Cerebellar cortex (tissue), 1 donor: ENCODE measurements at regions not wholly inside any gene's neighbourhood (a gene's known extent, or its start where the extent isn't known, plus 50 kb on each side); places are given as distances from the start of the nearest gene placed in this dataset.
A peak's percentile ranks its signal among the peaks of the same experiment; 100 is the strongest.

Source experiments
- DNase-seq: peaks from one replicate; pipeline ENCODE4 v3.0.0-alpha.2; 2015; ENCODE audit warnings: low spot score

DNA sequence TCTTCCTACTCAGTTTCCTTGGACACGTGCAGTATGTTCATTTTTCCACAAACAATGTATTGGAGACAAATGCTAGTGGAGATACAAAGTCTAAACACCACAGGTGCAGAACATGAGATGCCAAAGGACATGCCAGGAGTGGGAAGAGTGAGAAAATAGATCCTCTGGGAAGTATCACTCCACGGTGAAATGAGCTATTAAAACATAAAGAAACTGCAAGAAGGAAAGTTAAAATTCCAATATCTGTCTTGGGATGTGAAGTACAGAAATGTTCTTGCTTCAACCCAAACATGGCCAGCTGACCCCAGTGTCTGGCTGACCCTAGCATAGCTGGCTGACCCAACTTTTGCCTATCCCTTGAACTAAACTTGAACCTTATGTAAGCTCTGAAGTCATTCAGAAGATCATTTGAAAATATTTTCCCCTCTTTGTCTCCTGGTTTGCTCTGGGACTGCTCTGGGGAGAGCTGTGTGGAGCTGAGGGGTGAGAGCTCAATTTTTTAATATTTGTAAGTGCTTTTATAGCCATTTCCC lies 59.5 kb downstream of the FZD1 start:
- no peak for DNase-seq

DNA sequence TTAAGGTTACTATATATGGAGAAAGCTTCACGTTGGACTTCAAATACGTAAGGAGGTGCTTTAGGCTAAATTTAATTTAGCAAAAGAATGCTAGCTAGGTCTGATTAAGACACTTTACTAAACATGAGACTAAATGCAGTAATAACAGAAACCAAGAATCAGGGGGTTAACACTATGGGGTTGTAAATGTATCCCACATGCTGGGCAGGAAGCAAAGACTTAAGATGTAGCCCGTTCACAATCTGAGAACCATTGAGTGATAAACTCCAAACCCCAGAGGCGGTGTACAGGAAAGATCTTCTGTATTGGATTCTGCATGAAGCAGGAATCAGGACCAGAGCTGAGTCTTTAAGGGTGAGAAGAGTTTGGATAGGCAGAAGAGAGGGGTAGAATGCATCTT lies 60.4 kb downstream of the FZD1 start:
- no peak for DNase-seq

DNA sequence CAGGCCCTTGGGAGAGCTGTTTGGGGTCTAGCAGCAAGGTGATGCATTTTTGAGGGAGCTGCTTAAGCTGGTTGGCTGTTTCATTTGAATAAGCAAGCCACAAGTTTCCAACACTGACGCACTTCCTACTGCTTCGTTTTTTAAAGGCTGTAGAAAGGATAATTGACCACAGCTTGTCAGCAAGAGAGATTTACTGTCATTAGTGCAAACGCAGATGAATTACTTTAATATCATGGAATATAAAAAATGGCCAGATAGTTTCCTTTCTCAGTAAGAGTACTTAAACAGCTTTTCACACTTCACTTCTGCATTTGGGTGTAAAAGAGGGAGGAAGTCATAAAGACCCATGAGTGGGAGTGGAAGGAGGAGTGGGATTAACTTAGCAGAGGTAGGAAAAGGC lies 61.5 kb downstream of the FZD1 start:
- no peak for DNase-seq

DNA sequence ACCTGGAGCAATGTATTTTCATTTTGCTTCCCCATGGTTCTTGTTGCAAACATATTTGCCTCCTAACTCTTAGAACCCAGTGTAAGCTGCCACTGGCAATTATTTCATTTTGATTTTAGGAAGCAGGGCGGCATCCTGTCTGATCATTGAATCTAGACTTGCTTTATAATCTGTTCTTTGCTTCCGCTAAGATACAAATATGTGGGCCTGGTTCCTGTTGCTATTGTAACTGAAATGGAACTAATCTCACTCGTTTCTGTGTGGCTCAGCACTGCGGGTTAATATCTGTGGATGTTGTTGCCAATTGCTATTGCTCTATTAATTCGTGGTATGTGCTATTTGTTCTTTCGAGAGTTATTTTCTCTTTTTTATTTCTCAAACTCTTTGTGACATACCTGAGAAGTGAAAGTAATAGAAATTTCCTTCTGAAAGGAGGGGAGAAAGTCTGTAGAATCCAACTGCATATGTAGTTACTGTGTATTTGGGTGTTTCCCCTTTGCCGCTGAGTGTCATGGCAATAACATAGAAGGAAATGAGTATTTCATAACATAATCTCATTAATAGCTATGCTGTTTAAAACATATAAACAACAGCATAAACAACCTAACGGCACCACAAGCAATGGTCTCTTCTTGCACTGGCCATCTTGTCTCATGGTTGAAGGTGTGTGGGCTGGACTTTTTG lies 62.4 kb downstream of the FZD1 start:
- no peak for DNase-seq

DNA sequence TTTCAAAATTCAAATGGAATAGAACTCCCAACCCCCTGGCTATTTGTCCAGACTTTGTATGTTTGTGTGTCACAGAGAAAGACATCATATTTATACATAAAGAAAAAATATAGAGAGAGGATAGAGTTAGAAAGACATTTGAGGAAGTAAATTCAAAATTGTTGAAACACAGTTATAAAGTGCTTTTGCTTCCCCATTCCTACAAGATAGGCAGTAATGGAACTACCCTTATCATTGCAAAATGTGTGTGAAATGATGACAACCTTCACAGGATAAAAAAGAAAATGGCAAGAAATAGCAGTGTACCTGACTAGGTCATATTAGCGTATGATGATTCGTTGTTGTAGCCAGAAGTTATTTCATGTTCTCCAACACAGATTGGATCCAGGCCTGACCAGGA lies 63.1 kb downstream of the FZD1 start:
- no peak for DNase-seq

DNA sequence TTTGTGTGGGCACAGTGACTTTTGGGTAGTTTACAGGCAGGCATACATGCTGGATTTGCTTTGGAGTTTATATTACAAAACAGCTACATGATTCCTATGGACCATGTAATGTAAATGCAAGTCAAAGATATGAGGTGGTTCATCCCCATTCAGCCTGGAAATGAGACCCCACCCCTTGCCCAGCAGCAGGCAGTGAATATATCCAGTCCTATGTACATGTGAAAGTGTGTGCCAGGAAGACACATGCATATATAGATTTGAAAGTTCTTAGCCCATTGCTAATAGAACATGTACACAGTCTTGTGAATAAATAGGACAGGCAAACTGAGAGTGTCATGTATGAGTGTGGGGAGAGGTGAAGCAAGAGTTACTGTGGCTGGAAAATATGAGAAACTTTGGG lies 65.3 kb downstream of the FZD1 start:
- no peak for DNase-seq

DNA sequence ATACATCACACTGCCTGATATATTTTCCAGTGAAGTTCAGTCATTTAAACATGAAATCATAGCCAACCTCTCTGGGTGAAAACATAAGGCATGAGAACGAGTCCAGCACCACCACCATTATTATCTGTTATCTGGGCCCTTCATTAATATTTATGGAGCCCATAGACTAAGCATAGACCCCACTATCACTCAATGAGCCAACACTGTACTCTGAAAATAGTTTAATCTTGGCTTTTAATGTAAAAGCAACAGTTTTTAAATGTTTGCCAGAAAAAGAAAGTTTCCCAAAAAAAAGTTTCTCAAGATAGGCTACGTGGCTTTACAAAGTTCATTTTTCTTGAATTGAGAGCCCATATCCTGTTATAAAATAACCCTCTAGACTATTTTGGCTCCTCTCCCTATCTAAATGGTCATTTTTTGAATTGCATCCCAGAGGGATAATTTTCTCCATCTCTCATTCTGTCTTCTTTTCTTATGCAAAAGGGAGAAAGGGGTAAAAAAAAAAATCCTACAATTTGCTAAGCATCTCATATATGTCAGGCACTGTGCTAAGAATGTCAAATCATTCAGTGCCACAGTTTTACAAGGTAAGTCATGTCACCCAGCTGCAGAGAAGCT lies 66.1 kb downstream of the FZD1 start:
- no peak for DNase-seq

DNA sequence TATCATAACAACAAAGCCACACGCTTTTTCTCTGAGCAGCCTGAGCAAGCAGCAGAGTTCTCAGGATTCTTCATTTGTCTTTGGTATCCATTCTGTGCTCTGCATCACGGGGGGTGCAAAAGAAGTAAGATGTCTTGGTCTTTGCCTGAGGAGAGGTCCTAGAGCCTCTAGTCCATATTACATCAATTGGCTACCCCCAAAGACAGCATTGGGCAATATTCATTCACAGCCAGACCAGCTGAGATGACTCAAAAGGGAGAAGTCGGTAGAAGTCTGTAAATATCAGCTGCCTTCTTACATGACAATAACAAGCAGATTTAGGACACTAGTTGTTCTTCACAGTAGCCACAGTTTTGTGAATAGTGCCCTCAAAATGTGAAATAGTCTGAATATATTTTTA lies 66.6 kb downstream of the FZD1 start:
- no peak for DNase-seq

DNA sequence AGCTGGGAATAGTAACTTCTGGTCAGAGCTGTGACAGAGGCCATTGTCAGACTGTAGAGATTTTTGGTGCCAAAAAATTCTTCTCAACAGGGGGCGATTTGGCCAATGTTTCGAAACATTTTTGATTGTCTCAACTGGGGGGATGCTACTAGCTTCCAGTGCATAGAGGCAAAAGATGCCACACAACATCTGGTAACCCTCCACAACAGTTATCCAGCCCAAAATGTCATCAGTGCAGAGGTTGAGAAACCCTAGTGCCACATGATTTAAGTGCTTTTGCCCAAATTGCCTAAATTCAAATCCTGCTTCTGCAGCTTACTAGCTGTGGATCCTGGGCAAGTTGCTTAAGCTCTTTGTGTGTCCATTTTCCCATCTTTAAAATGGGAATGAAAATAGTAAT lies 71.9 kb downstream of the FZD1 start:
- no peak for DNase-seq

DNA sequence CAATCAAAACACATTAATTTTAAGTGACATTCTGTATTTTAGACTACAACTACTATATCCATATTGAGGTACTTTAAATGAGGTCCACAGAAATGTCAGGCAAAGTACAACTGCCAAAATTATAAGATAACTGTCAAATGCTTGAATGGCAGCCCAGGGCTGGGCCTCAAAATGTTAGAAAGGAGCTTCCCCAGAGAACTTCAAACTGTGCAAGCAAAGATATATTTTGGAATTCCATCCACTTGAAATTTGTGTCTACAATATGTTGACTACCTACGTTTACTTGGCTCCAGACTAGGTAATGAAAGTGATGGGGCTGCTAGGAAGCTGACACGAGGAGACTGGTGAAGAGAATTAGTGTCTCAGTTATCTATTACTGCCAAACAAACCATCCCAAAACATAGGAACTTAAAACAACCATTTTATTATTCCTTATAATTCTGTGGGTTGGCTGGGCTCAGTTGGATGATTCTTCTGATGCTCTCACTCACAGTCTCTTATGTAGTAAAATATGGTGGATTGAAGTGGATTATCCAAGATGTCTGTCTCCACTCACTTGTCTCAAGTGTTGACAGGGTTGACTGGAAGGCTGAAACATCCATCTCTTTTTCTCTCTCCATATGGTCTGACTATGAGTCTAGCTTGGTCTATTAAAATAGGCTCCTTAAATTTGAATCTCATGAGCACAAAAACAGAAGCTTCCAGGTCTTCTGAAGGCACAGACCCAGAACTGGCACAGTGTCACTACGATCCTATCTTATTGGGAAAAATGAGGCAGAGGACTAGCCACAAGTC lies 74.2 kb downstream of the FZD1 start:
- no peak for DNase-seq

DNA sequence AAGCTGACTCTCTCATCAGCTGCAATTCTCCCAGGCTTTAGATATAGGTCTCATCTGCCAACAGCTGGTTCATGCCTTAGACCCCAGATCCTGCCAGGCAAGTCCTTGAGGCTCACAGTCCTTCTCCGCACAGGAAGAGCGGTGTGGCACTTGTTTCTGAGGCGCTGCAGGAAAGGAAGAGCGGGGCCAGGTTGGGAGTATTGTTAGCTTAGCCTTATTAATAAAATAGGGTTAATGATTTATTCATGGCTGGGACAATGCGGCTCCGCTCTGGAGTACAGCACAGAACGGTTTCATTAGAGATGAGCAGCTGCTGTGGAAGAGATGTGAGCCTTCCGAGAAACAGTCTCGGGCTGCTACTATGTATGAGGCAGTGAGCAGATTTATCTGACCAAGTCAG lies 78.1 kb downstream of the FZD1 start:
- DNase-seq: no peak

DNA sequence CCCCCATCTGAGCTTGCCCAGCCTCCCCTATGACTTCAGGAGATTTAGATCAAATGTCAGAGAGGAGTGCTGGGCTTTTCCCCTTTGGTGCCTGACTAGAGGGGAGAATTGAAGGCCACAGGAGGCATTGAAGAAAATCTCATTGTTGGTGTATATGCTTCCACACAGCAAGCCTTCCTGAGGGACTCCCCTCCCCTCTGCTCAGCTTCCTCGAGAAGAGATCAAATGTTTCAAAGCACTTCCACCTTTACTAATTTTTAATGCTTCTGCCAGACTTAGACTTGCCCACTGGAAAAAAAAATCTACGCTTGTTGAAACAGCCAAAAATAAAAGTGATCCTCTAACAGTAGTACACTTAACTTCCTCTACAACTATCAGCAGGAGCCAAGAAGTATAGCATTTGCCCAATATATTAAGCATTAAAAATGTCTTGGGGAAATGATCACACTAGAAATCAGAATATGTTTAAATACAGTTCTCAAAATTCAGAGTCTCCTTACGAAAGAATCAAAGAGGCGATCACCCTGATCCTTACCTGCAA lies 79.3 kb downstream of the FZD1 start:
- no peak for DNase-seq

DNA sequence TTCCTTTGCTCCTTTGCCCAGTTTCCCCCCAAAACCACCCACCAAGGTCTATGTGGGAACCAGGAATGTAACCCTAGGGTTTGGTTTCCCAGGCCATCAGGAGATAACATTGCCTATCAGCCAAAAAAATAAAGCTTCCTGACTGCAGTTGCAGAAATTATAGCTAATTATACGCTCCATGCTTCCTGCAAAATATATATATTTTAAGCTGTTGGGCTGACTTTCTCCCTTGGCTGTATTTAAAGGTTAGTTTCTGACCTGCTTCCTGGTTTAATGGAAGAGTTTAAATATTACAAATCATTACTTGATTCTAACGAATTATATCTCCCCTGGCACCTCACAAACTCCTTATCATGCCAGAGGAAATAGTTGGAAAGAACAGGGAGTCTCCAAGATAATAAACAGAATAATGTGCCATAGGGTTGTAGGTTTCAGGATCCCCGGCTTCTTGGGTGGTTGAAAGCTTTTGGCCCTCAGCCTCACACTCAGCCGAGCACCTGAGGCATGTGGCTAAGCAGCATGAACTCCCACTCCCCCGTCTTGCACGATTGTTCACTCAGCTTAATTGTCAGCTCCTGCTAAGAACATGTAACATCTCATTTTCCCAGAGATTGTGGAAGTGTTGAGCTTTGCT lies 79.9 kb downstream of the FZD1 start:
- peak; percentile 22 for DNase-seq

DNA sequence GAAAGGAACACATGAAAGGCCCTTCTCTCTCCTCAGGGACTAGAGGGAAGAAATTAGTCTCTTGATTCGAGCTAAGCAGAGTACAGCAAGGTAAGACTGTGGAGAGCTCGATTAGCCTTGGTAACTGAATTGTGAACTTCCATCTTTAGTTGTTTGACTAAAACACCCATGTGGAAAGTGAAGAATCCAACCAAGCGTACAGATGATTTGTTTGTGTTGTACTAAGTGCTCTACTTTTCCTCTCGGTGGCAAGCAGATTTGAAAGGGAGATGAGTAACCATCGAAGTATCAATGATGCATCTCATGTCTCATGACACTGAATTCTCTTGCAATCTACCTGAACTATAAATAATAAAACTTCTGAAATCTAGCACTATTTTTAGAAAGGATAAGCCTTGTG lies 80.7 kb downstream of the FZD1 start:
- no peak for DNase-seq

DNA sequence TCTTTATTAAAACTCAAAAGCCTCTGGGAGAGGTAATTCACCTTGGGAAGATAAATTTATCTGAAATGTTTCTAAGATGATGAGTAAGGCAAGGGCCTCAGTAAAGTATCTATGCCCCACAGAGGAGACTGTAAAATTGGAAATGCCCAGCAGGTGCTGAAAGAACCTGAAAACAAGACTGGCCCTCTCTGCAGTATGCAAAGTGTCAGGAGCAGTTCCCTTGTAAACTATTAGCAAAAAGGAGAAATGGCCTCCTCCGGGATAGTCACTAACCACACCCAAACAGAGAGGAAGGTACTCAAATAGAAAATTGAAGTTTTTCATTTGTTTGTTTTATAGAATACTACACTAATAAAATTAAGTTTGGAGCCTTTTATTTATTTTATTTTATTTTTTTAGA lies 81.2 kb downstream of the FZD1 start:
- DNase-seq: no peak

DNA sequence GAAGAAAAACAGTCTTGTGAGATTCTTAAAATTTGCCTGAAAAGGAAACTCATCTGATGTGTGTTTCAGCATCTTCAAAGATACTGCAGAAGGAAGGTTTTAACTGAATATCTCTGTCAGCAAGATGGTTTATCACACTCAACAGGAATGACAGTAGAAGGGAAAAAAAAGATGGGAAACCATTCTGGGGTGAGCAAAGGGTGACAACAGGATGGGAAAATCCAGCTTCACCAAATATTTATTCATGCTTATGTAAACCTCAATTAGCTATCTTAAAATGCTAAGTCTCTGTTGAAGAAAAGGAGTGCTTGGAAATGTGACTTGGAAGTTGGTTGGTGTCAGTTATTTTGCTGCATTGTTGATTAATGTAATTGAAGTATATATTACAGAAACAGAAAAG lies 82.2 kb downstream of the FZD1 start:
- no peak for DNase-seq

DNA sequence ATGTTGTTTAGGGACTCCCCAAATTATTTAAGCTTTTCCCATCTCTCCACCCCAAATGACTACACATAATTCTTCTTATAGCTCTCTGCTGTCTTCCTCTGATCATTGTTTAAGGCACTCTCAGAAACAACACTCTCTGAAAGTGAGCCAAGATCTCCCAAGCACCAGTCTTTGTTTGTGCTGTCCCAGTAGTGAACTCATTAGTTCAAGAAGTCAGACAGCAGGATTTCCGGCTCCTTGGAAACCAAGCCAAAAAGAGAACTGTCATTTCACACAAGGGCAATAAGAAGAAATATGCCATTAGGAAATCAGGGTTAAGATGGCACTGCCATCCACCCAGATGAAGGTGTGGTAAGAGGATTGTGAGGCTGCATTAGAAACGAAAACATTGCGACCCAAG lies 83.1 kb downstream of the FZD1 start:
- no peak for DNase-seq

DNA sequence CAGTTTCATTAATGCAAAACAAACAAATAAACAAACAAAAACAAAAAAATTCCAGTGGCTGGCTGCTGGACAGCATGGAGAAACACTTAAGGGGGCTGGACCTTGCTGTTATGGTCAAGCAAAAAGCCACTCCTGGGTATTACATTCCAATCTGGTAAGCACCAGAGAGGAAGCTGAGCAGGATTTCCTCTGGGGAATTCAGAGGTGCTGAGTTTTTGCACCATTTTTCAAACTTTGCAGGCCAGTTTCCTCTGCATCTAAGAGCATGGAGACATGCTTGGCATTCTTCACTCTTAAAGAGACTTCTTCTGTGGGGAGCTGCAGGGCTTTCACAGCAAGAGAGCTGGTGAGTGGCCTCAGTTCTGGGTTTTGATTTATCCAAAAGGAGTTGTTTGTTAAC lies 84.5 kb downstream of the FZD1 start:
- DNase-seq: no peak

DNA sequence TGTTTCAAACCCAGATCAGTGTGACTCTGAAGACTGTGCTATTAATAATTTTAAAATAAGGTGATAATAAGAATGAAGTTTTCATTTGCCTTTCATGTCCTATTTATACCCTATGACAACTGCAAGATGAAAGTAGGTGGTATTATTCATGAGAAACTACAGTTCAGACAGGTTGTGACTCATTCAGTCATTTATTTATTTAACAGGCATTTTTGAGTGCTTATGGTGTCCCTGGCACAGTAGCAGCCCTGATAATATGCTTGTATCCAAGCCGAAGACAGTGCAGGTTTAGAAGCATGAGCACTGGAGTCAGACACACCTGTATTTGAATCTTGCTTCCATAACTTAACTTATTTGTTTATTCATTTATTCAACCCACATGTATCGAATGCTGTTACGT lies 87.1 kb downstream of the FZD1 start:
- DNase-seq: no peak

DNA sequence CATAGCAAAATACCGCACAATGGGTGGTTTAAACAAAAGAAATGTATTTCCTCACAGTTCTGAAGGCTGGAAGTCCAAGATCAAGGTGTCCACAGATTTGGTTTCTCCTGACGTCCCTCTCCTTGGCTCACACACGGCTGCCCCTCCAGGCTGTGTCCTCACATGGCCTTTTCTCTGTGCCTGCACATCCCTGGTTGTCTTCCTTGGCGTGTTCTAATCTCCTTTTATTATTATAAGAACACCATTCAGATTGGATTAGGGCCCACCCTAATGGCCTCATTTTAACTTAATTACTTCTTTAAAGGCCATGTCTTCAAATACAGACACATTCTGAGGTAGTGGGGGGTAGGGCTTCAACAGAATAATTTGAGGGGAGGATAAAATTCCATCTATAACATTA lies 87.9 kb downstream of the FZD1 start:
- DNase-seq: no peak

DNA sequence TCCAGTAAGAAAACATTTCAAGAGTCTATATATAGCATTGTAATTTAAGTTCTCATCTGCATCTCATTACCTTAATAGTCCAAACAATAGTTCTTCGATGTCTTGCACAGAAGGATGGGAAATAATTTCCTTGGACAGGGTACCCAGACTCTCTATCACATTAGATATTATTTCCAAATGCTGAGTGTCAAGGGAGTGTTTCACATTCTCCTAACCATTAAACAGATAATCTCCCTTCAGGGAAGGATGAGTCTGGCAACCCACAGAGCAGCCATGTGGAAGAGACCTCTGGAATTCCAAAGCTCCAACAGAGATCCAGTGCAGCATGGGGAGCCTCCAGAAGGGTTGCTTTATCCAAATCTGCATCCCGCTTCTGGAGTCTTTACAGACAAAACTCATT lies 89.6 kb downstream of the FZD1 start:
- no peak for DNase-seq

DNA sequence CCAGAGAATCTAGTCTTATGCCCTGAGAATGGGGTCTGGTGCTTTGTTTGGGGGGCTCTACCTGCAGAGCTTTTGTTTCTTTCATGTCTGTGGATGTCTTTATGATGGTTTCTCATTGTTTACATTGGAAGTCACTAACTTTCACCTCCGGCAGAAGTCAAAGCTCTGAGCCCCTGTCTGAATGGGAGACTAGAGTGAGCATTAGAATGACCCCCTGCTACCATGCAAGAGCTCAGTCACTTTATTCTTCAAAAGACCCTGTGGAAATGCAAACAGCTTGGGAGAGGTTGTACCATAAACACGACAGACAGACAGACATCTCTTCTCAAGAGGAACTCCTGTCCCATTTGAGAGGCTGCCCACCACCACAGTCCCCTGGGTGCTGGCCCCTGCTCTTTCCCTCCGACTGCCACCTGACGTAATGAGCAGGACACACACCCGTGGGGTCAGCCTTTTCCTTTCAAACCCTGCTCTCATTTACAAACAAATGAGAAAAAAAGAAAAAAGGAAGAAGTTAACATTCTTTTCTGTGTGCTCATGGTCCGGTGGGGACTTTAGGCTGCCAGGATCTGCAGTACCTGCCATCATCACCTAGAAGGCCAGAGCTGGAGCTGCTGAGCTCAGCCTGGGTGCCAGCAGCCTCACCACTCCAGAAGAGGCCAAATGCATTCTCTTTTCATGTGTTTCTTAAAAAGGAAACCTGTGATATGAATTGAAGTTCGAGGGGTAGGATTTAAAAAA lies 91.6 kb downstream of the FZD1 start:
- no peak for DNase-seq
